Activated naive CD8-positive, alpha-beta T cell treated with anti-CD3 and anti-CD28 coated beads, Interleukin-2, amount 10 ng/mL, durations not matched to agents 7 days and 5 days (primary cell): ENCODE measurements at regions not wholly inside any gene's neighbourhood (a gene's known extent, or its start where the extent isn't known, plus 50 kb on each side); places are given as distances from the start of the nearest gene placed in this dataset.

Source experiments
- ATAC-seq: fragments of 150-1000 bp; cut with Tn5 transposase; one replicate; pipeline ENCODE4 v1.10.0; 2021; ENCODE audit warnings: low read depth, moderate library complexity
- POLR2A ChIA-PET: fragments of 350-600 bp; sonication (Branson Sonifier 250); formaldehyde crosslinking; loops from one replicate; lab custom pipeline; 2021; ENCODE audit warnings: antibody characterized with exemption; lab: Charles Lee
- DNase-seq: peaks from one replicate; pipeline ENCODE4 v3.0.0; 2021
- H3K27ac Mint-ChIP-seq: one replicate; pipeline ENCODE4 v1.8.0; 2022; ENCODE audit warnings: mild to moderate bottlenecking, mixed read lengths
- H3K27me3 Mint-ChIP-seq: one replicate; pipeline ENCODE4 v1.8.0; 2022; ENCODE audit warnings: mild to moderate bottlenecking, moderate library complexity, mixed read lengths
- H3K36me3 Mint-ChIP-seq: one replicate; pipeline ENCODE4 v1.8.0; 2021; ENCODE audit warnings: mild to moderate bottlenecking, mixed read lengths
- H3K4me1 Mint-ChIP-seq: one replicate; pipeline ENCODE4 v1.8.0; 2021; ENCODE audit warnings: mixed read lengths
- H3K4me3 Mint-ChIP-seq: one replicate; pipeline ENCODE4 v1.8.0; 2022; ENCODE audit warnings: mild to moderate bottlenecking, moderate library complexity, mixed read lengths
- H3K9me3 Mint-ChIP-seq: one replicate; pipeline ENCODE4 v1.8.0; 2021; ENCODE audit warnings: mixed read lengths

- no peak for ATAC-seq
- no peak for DNase-seq
- Mint-ChIP-seq H3K4me3 (no peak overlapping the region), H3K9me3 (no peaks in the 10 kb centered on the region), H3K27ac (no peak overlapping the region), H3K36me3 (no peaks in the 10 kb centered on the region), H3K27me3 (no peaks in the 10 kb centered on the region), H3K4me1 (no peaks in the 10 kb centered on the region)
- POLR2A ChIA-PET = no interaction called here
Measured at GRCh38 chr18:73812423-73812822, 335.2 kb downstream of the FBXO15 start.

GRCh38 chr18:73807551-73808192 is 340.0 kb downstream of the FBXO15 start:
- no peaks in the 10 kb centered on the region for H3K9me3 Mint-ChIP-seq
- DNase-seq (no peak), ATAC-seq (no peak)
- H3K27ac Mint-ChIP-seq = no peak overlapping the region
- POLR2A ChIA-PET = no interaction called here
- no peaks in the 10 kb centered on the region for H3K36me3 Mint-ChIP-seq
- no peak overlapping the region for H3K4me3 Mint-ChIP-seq
- no peaks in the 10 kb centered on the region for H3K4me1 Mint-ChIP-seq
- H3K27me3 Mint-ChIP-seq = no peaks in the 10 kb centered on the region

GRCh38 chr18:73805991-73806390 is 341.6 kb downstream of the FBXO15 start:
- H3K36me3 Mint-ChIP-seq = no peaks in the 10 kb centered on the region
- H3K27ac Mint-ChIP-seq = no peak overlapping the region
- H3K27me3 Mint-ChIP-seq = no peaks in the 10 kb centered on the region
- POLR2A ChIA-PET = no interaction called here
- no peaks in the 10 kb centered on the region for H3K9me3 Mint-ChIP-seq
- H3K4me1 Mint-ChIP-seq = no peaks in the 10 kb centered on the region
- ATAC-seq (no peak), DNase-seq (no peak)
- H3K4me3 Mint-ChIP-seq = no peak overlapping the region

GRCh38 chr18:73797419-73797818 is 350.2 kb downstream of the FBXO15 start:
- Mint-ChIP-seq H3K27ac (no peak overlapping the region), H3K4me1 (no peaks in the 10 kb centered on the region), H3K4me3 (no peak overlapping the region), H3K27me3 (no peaks in the 10 kb centered on the region), H3K9me3 (no peaks in the 10 kb centered on the region), H3K36me3 (no peaks in the 10 kb centered on the region)
- POLR2A ChIA-PET = no interaction called here
- DNase-seq = no peak
- ATAC-seq = no peak

GRCh38 chr18:73793386-73793785 is 354.2 kb downstream of the FBXO15 start:
- Mint-ChIP-seq H3K27ac (no peak overlapping the region), H3K4me1 (no peaks in the 10 kb centered on the region), H3K27me3 (no peaks in the 10 kb centered on the region), H3K4me3 (no peak overlapping the region), H3K36me3 (no peaks in the 10 kb centered on the region), H3K9me3 (no peaks in the 10 kb centered on the region)
- POLR2A ChIA-PET = no interaction called here
- ATAC-seq = no peak
- DNase-seq = no peak

- Mint-ChIP-seq H3K27me3 (peaks cover 2% of the 10 kb centered on the region), H3K4me3 (no peak overlapping the region), H3K4me1 (no peaks in the 10 kb centered on the region), H3K9me3 (no peaks in the 10 kb centered on the region), H3K27ac (no peak overlapping the region), H3K36me3 (no peaks in the 10 kb centered on the region)
- no peak for DNase-seq
- POLR2A ChIA-PET = no interaction called here
- ATAC-seq = no peak
Measured at GRCh38 chr18:73791081-73791480, 356.6 kb downstream of the FBXO15 start.

GRCh38 chr18:73790587-73790986 is 357.0 kb downstream of the FBXO15 start:
- no peaks in the 10 kb centered on the region for H3K36me3 Mint-ChIP-seq
- no peaks in the 10 kb centered on the region for H3K9me3 Mint-ChIP-seq
- H3K27me3 Mint-ChIP-seq = peaks cover 2% of the 10 kb centered on the region
- ATAC-seq (no peak), DNase-seq (no peak)
- H3K4me3 Mint-ChIP-seq = no peak overlapping the region
- no peaks in the 10 kb centered on the region for H3K4me1 Mint-ChIP-seq
- no peak overlapping the region for H3K27ac Mint-ChIP-seq
- POLR2A ChIA-PET = no interaction called here

GRCh38 chr18:73787316-73787715 is 360.3 kb downstream of the FBXO15 start:
- Mint-ChIP-seq H3K4me1 (no peaks in the 10 kb centered on the region), H3K27me3 (peaks cover 2% of the 10 kb centered on the region), H3K4me3 (no peak overlapping the region), H3K27ac (no peak overlapping the region), H3K9me3 (no peaks in the 10 kb centered on the region), H3K36me3 (no peaks in the 10 kb centered on the region)
- POLR2A ChIA-PET = no interaction called here
- DNase-seq (no peak), ATAC-seq (no peak)

GRCh38 chr18:73785300-73785699 is 362.3 kb downstream of the FBXO15 start:
- POLR2A ChIA-PET = no interaction called here
- no peaks in the 10 kb centered on the region for H3K36me3 Mint-ChIP-seq
- H3K4me1 Mint-ChIP-seq = no peaks in the 10 kb centered on the region
- no peak overlapping the region for H3K27ac Mint-ChIP-seq
- ATAC-seq (no peak), DNase-seq (no peak)
- H3K27me3 Mint-ChIP-seq = peaks cover 4% of the 10 kb centered on the region
- H3K4me3 Mint-ChIP-seq = no peak overlapping the region
- H3K9me3 Mint-ChIP-seq = no peaks in the 10 kb centered on the region

- no peak overlapping the region for H3K4me3 Mint-ChIP-seq
- no peaks in the 10 kb centered on the region for H3K9me3 Mint-ChIP-seq
- no peaks in the 10 kb centered on the region for H3K36me3 Mint-ChIP-seq
- DNase-seq (no peak), ATAC-seq (no peak)
- POLR2A ChIA-PET = no interaction called here
- H3K27ac Mint-ChIP-seq = no peak overlapping the region
- no peaks in the 10 kb centered on the region for H3K4me1 Mint-ChIP-seq
- H3K27me3 Mint-ChIP-seq = peaks cover 4% of the 10 kb centered on the region
Measured at GRCh38 chr18:73784853-73785252, 362.8 kb downstream of the FBXO15 start.

- peaks cover 4% of the 10 kb centered on the region for H3K27me3 Mint-ChIP-seq
- H3K27ac Mint-ChIP-seq = no peak overlapping the region
- DNase-seq (no peak), ATAC-seq (no peak)
- no peaks in the 10 kb centered on the region for H3K9me3 Mint-ChIP-seq
- no peaks in the 10 kb centered on the region for H3K4me1 Mint-ChIP-seq
- H3K4me3 Mint-ChIP-seq = no peak overlapping the region
- no peaks in the 10 kb centered on the region for H3K36me3 Mint-ChIP-seq
- POLR2A ChIA-PET = no interaction called here
Measured at GRCh38 chr18:73782405-73782804, 365.2 kb downstream of the FBXO15 start.

- Mint-ChIP-seq H3K27ac (no peak overlapping the region), H3K27me3 (peaks cover 2% of the 10 kb centered on the region), H3K9me3 (no peaks in the 10 kb centered on the region), H3K36me3 (no peaks in the 10 kb centered on the region), H3K4me1 (no peaks in the 10 kb centered on the region), H3K4me3 (no peak overlapping the region)
- POLR2A ChIA-PET = no interaction called here
- DNase-seq (no peak), ATAC-seq (no peak)
Measured at GRCh38 chr18:73780218-73780617, 367.4 kb downstream of the FBXO15 start.

GRCh38 chr18:73778032-73778359 is 369.6 kb downstream of the FBXO15 start:
- H3K36me3 Mint-ChIP-seq = no peaks in the 10 kb centered on the region
- no peaks in the 10 kb centered on the region for H3K4me1 Mint-ChIP-seq
- ATAC-seq = no peak
- DNase-seq = no peak
- H3K4me3 Mint-ChIP-seq = no peak overlapping the region
- no peaks in the 10 kb centered on the region for H3K9me3 Mint-ChIP-seq
- POLR2A ChIA-PET = no interaction called here
- H3K27ac Mint-ChIP-seq = no peak overlapping the region
- peaks cover 2% of the 10 kb centered on the region for H3K27me3 Mint-ChIP-seq

- POLR2A ChIA-PET = no interaction called here
- ATAC-seq (no peak), DNase-seq (no peak)
- Mint-ChIP-seq H3K27me3 (peaks cover 2% of the 10 kb centered on the region), H3K9me3 (no peaks in the 10 kb centered on the region), H3K36me3 (no peaks in the 10 kb centered on the region), H3K27ac (no peak overlapping the region), H3K4me1 (no peaks in the 10 kb centered on the region), H3K4me3 (no peak overlapping the region)
Measured at GRCh38 chr18:73777356-73778031, 370.1 kb downstream of the FBXO15 start.
